Activated CD8-positive, alpha-beta memory T cell treated with anti-CD3 and anti-CD28 coated beads, Interleukin-2, amount 10 ng/mL, durations not matched to agents 7 days and 5 days (primary cell): ENCODE measurements at regions not wholly inside any gene's neighbourhood (a gene's known extent, or its start where the extent isn't known, plus 50 kb on each side); places are given as distances from the start of the nearest gene placed in this dataset.
"Not testable (repeated sequence)": the region's sequence is repeated elsewhere in the genome, so short reads cannot be mapped to it uniquely, and the experiment has no call there.

Source experiments
- ATAC-seq: fragments of 150-1000 bp; cut with Tn5 transposase; one replicate; pipeline ENCODE4 v1.10.0; 2021; ENCODE audit warnings: moderate library complexity
- CTCF ChIA-PET: fragments of 350-600 bp; sonication (Branson Sonifier 250); formaldehyde crosslinking; loops from one replicate; lab custom pipeline; 2021; ENCODE audit warnings: antibody characterized with exemption; lab: Charles Lee
- DNase-seq: peaks from one replicate; pipeline ENCODE4 v3.0.0-alpha.2; 2020
- H3K27ac Mint-ChIP-seq: one replicate; pipeline ENCODE4 v1.8.0; 2021; ENCODE audit warnings: mild to moderate bottlenecking, mixed read lengths
- H3K27me3 Mint-ChIP-seq: one replicate; pipeline ENCODE4 v1.8.0; 2021; ENCODE audit warnings: mixed read lengths
- H3K36me3 Mint-ChIP-seq: one replicate; pipeline ENCODE4 v1.8.0; 2021; ENCODE audit warnings: mild to moderate bottlenecking, mixed read lengths
- H3K4me1 Mint-ChIP-seq: one replicate; pipeline ENCODE4 v1.8.0; 2021; ENCODE audit warnings: mixed read lengths
- H3K4me3 Mint-ChIP-seq: one replicate; pipeline ENCODE4 v1.8.0; 2021; ENCODE audit warnings: mild to moderate bottlenecking, moderate library complexity, mixed read lengths
- H3K9me3 Mint-ChIP-seq: one replicate; pipeline ENCODE4 v1.8.0; 2022; ENCODE audit warnings: low read depth, mixed read lengths

GRCh38 chr7:150069555-150070313, 196.0 kb downstream of the ATP6V0E2 start:
- H3K4me1 Mint-ChIP-seq, H3K36me3 Mint-ChIP-seq, CTCF ChIA-PET, H3K27ac Mint-ChIP-seq, H3K27me3 Mint-ChIP-seq, DNase-seq, H3K4me3 Mint-ChIP-seq, H3K9me3 Mint-ChIP-seq, ATAC-seq: not testable (repeated sequence)

GRCh38 chr7:150077543-150077942, 203.8 kb downstream of the ATP6V0E2 start:
- H3K4me3 Mint-ChIP-seq, CTCF ChIA-PET, H3K9me3 Mint-ChIP-seq, DNase-seq, H3K4me1 Mint-ChIP-seq, H3K27ac Mint-ChIP-seq, H3K27me3 Mint-ChIP-seq, H3K36me3 Mint-ChIP-seq, ATAC-seq: not testable (repeated sequence)

- ATAC-seq, H3K36me3 Mint-ChIP-seq, H3K4me3 Mint-ChIP-seq: not testable (repeated sequence)
Measured at GRCh38 chr7:150081865-150082264, 208.1 kb downstream of the ATP6V0E2 start.

GRCh38 chr7:150084724-150085123, 211.0 kb downstream of the ATP6V0E2 start:
- H3K27me3 Mint-ChIP-seq, CTCF ChIA-PET, H3K4me3 Mint-ChIP-seq, H3K27ac Mint-ChIP-seq, DNase-seq, H3K36me3 Mint-ChIP-seq, H3K9me3 Mint-ChIP-seq, ATAC-seq, H3K4me1 Mint-ChIP-seq: not testable (repeated sequence)

More at GRCh38 chr7:150081865-150082264, 208.1 kb downstream of the ATP6V0E2 start:
- H3K4me1 Mint-ChIP-seq, H3K27me3 Mint-ChIP-seq, H3K9me3 Mint-ChIP-seq, CTCF ChIA-PET, DNase-seq, H3K27ac Mint-ChIP-seq: not testable (repeated sequence)

GRCh38 chr7:150087478-150087877, 213.7 kb downstream of the ATP6V0E2 start:
- CTCF ChIA-PET, ATAC-seq, H3K4me3 Mint-ChIP-seq, H3K27me3 Mint-ChIP-seq, H3K36me3 Mint-ChIP-seq, H3K9me3 Mint-ChIP-seq, H3K27ac Mint-ChIP-seq, DNase-seq, H3K4me1 Mint-ChIP-seq: not testable (repeated sequence)

- H3K4me1 Mint-ChIP-seq, H3K4me3 Mint-ChIP-seq, CTCF ChIA-PET, DNase-seq, H3K36me3 Mint-ChIP-seq, H3K27me3 Mint-ChIP-seq, H3K9me3 Mint-ChIP-seq, ATAC-seq, H3K27ac Mint-ChIP-seq: not testable (repeated sequence)
Measured at GRCh38 chr7:150089139-150089538, 215.4 kb downstream of the ATP6V0E2 start.

- ATAC-seq, H3K4me3 Mint-ChIP-seq, DNase-seq, H3K36me3 Mint-ChIP-seq, H3K27ac Mint-ChIP-seq, H3K9me3 Mint-ChIP-seq, H3K27me3 Mint-ChIP-seq, CTCF ChIA-PET, H3K4me1 Mint-ChIP-seq: not testable (repeated sequence)
Measured at GRCh38 chr7:150090776-150091175, 217.0 kb downstream of the ATP6V0E2 start.

GRCh38 chr7:150093897-150094296, 220.1 kb downstream of the ATP6V0E2 start:
- H3K27me3 Mint-ChIP-seq, H3K4me1 Mint-ChIP-seq, H3K4me3 Mint-ChIP-seq, H3K9me3 Mint-ChIP-seq, H3K36me3 Mint-ChIP-seq, DNase-seq, H3K27ac Mint-ChIP-seq, ATAC-seq, CTCF ChIA-PET: not testable (repeated sequence)

- DNase-seq, H3K4me1 Mint-ChIP-seq, H3K9me3 Mint-ChIP-seq, ATAC-seq, H3K27ac Mint-ChIP-seq, H3K4me3 Mint-ChIP-seq, CTCF ChIA-PET, H3K27me3 Mint-ChIP-seq, H3K36me3 Mint-ChIP-seq: not testable (repeated sequence)
Measured at GRCh38 chr7:150096213-150096994, 222.6 kb downstream of the ATP6V0E2 start.

- H3K27ac Mint-ChIP-seq, H3K27me3 Mint-ChIP-seq, H3K9me3 Mint-ChIP-seq, H3K36me3 Mint-ChIP-seq, H3K4me1 Mint-ChIP-seq, DNase-seq, ATAC-seq, H3K4me3 Mint-ChIP-seq, CTCF ChIA-PET: not testable (repeated sequence)
Measured at GRCh38 chr7:150098592-150098991, 224.6 kb upstream of the LRRC61 start.

- H3K36me3 Mint-ChIP-seq, CTCF ChIA-PET, H3K4me3 Mint-ChIP-seq, H3K9me3 Mint-ChIP-seq, H3K4me1 Mint-ChIP-seq, ATAC-seq, DNase-seq, H3K27me3 Mint-ChIP-seq, H3K27ac Mint-ChIP-seq: not testable (repeated sequence)
Measured at GRCh38 chr7:150101282-150101681, 221.9 kb upstream of the LRRC61 start.

- H3K27ac Mint-ChIP-seq, H3K36me3 Mint-ChIP-seq, DNase-seq, H3K27me3 Mint-ChIP-seq, H3K4me3 Mint-ChIP-seq, CTCF ChIA-PET, H3K9me3 Mint-ChIP-seq, ATAC-seq, H3K4me1 Mint-ChIP-seq: not testable (repeated sequence)
Measured at GRCh38 chr7:150107283-150107682, 215.9 kb upstream of the LRRC61 start.

- H3K27me3 Mint-ChIP-seq, result peaks cover 18% of the 10 kb centered on the region
- peak; percentile 68 for ATAC-seq
- H3K4me1 Mint-ChIP-seq, CTCF ChIA-PET, H3K27ac Mint-ChIP-seq, DNase-seq, H3K9me3 Mint-ChIP-seq, H3K36me3 Mint-ChIP-seq, H3K4me3 Mint-ChIP-seq: not testable (repeated sequence)
Measured at GRCh38 chr7:150110375-150110820, 212.8 kb upstream of the LRRC61 start.

GRCh38 chr7:150110882-150111281, 212.3 kb upstream of the LRRC61 start:
- H3K27ac Mint-ChIP-seq, CTCF ChIA-PET, H3K4me3 Mint-ChIP-seq, DNase-seq, H3K9me3 Mint-ChIP-seq, H3K4me1 Mint-ChIP-seq, ATAC-seq, H3K36me3 Mint-ChIP-seq: not testable (repeated sequence)
- peaks cover 20% of the 10 kb centered on the region for H3K27me3 Mint-ChIP-seq
